ENCODE measurements at regions not wholly inside any gene's neighbourhood (a gene's known extent, or its start where the extent isn't known, plus 50 kb on each side); places are given as distances from the start of the nearest gene placed in this dataset.

- Histone ChIP-seq H3K18ac (ENCODE audit: low read depth, low read length) (no peak overlapping the region), H2BK5ac (ENCODE audit: low read depth, low read length, poor library complexity, severe bottlenecking) (no peak overlapping the region), H2BK20ac (ENCODE audit: low read depth, low read length) (no peak overlapping the region), H3K23ac (ENCODE audit: low read depth, low read length) (no peak overlapping the region), H4K91ac (ENCODE audit: insufficient read depth, low read depth, low read length) (no peak overlapping the region), H3K4me3 (ENCODE audit: insufficient read depth, low read depth, low read length) (no peak overlapping the region), H3K79me1 (ENCODE audit: low read depth in 1 of 2, low read length in 2 of 2) (no peaks in the 10 kb centered on the region), H4K8ac (ENCODE audit: low read depth in 2 of 2, low read length in 2 of 2) (no peak overlapping the region), H3K9me1 (ENCODE audit: insufficient read depth, low read length) (0 out of 2 replicates have a peak, but pooled peaks cover 2% of the 10 kb centered on the region), H2BK15ac (ENCODE audit: low read depth, low read length) (no peak overlapping the region), H4K20me1 (ENCODE audit: insufficient read depth, low read length) (no peaks in the 10 kb centered on the region), H2AK9ac (replicated peaks; ENCODE audit: low read depth, low read length, poor library complexity) (no peak overlapping the region), H4K5ac (ENCODE audit: low read depth, low read length) (no peak overlapping the region), H2AFZ (replicated peaks; ENCODE audit: low read length, poor library complexity) (no peak overlapping the region), H2BK120ac (ENCODE audit: low read depth, low read length) (no peak overlapping the region), H2AK5ac (ENCODE audit: low read depth, low read length) (no peak overlapping the region), H3K4me2 (ENCODE audit: low read depth, low read length) (no peak overlapping the region), H3K27ac (ENCODE audit: insufficient read depth, low read length) (no peak overlapping the region), H3K56ac (ENCODE audit: extremely low read depth, insufficient read depth, low read length) (no peak overlapping the region), H3K9ac (ENCODE audit: low read depth, low read length) (no peak overlapping the region), H3K36me3 (ENCODE audit: control insufficient read depth, insufficient read depth, low read length) (no peaks in the 10 kb centered on the region), H3K9me3 (ENCODE audit: control insufficient read depth, insufficient read depth, low read length) (no peaks in the 10 kb centered on the region), H3K4ac (ENCODE audit: low read depth, low read length) (no peak overlapping the region), H3K14ac (replicated peaks; ENCODE audit: low read depth, low read length) (no peak overlapping the region), H3K4me1 (ENCODE audit: control insufficient read depth, insufficient read depth, low read length) (no peaks in the 10 kb centered on the region), H3K27me3 (ENCODE audit: control insufficient read depth, insufficient read depth, low read length) (no peaks in the 10 kb centered on the region)
- ChIA-PET CTCF (no interaction called here), POLR2A (ENCODE audit: unreplicated experiment) (no interaction called here)
- no peak for TF ChIP-seq POLR2A (IDR thresholded peaks at IDR 0.05; ENCODE audit: low read depth, low read length)
- no peak for TF ChIP-seq MXI1 (IDR thresholded peaks at IDR 0.05; ENCODE audit: borderline replicate concordance, low read depth, low read length)
- TF ChIP-seq MAZ (IDR thresholded peaks at IDR 0.05; ENCODE audit: borderline replicate concordance, low read depth, low read length) = no peak
- no peak for TF ChIP-seq CEBPB (IDR thresholded peaks at IDR 0.05; ENCODE audit: low read depth, low read length)
- no peak for TF ChIP-seq RFX5 (IDR thresholded peaks at IDR 0.05; ENCODE audit: low read depth, low read length)
- no peak for TF ChIP-seq CHD1 (IDR thresholded peaks at IDR 0.05; ENCODE audit: low read depth, low read length)
- no peak for TF ChIP-seq NFE2L2 (IDR thresholded peaks at IDR 0.05; ENCODE audit: low read depth, low read length)
- TF ChIP-seq RAD21 (IDR thresholded peaks at IDR 0.05; ENCODE audit: low read length) = no peak
- no peak for TF ChIP-seq FOS (IDR thresholded peaks at IDR 0.05; ENCODE audit: low read depth, low read length)
- TF ChIP-seq RCOR1 (IDR thresholded peaks at IDR 0.05; ENCODE audit: insufficient replicate concordance, low read length) = no peak
- TF ChIP-seq USF2 (IDR thresholded peaks at IDR 0.05; ENCODE audit: low read depth, low read length) = no peak
- TF ChIP-seq CTCF (conservative IDR thresholded peaks at IDR 0.05; ENCODE audit: low read depth, low read length) = no peak
- no peak for TF ChIP-seq SMC3 (IDR thresholded peaks at IDR 0.05; ENCODE audit: low read depth, low read length)
- TF ChIP-seq MAFK (IDR thresholded peaks at IDR 0.05; ENCODE audit: low read depth, low read length) = no peak
- no peak for TF ChIP-seq ELK1 (IDR thresholded peaks at IDR 0.05; ENCODE audit: borderline replicate concordance, low read depth, low read length)
- TF ChIP-seq BHLHE40 (IDR thresholded peaks at IDR 0.05; ENCODE audit: low read depth, low read length) = no peak
- no CpG with 5 or more reads among the region's 3 CpGs for WGBS, 2 experiments (ENCODE audit: extremely low coverage in 2 of 2, insufficient read length in 1 of 2)
- intact Hi-C loops (cut with micrococcal nuclease) = no loop called here
- dilution Hi-C loops (cut with HindIII; ENCODE audit: low sequenced_read_pairs, unreplicated experiment) = no loop called here
- ATAC-seq (ENCODE audit: low read depth) = no peak
- in situ Hi-C loops (cut with MboI; ENCODE audit: low sequenced_read_pairs) = no loop called here
- no peak for DNase-seq
- no TSS peak for BruUV-seq (replicated peaks)
These were observed 110.2 kb upstream of the TENM3 start for GRCh38 chr4:182133033-182133432.

All from IMR-90 (cell line).